Coronary artery (tissue), 2 donors: ENCODE measurements at regions not wholly inside any gene's neighbourhood (a gene's known extent, or its start where the extent isn't known, plus 50 kb on each side); places are given as distances from the start of the nearest gene placed in this dataset.

Experiments used
- DNase-seq: peaks from one replicate; pipeline ENCODE4 v3.0.0-alpha.2; 2017; ENCODE audit warnings: low spot score
- H3K27ac ChIP-seq, 2 donors: fragments of 200-600 bp; sonication (generic); one replicate each; pipeline ENCODE4 v1.5.1; 2016 to 2019
- H3K4me3 ChIP-seq: fragments of 200-600 bp; sonication (generic); 2 replicates; pipeline ENCODE4 v1.5.1; 2016; ENCODE audit warnings: mild to moderate bottlenecking, moderate library complexity
- CTCF ChIP-seq: fragments of 200-600 bp; sonication (generic); IDR thresholded peaks from one replicate; pipeline ENCODE4 v1.5.1; 2019; ENCODE audit warnings: antibody characterized with exemption

DNA sequence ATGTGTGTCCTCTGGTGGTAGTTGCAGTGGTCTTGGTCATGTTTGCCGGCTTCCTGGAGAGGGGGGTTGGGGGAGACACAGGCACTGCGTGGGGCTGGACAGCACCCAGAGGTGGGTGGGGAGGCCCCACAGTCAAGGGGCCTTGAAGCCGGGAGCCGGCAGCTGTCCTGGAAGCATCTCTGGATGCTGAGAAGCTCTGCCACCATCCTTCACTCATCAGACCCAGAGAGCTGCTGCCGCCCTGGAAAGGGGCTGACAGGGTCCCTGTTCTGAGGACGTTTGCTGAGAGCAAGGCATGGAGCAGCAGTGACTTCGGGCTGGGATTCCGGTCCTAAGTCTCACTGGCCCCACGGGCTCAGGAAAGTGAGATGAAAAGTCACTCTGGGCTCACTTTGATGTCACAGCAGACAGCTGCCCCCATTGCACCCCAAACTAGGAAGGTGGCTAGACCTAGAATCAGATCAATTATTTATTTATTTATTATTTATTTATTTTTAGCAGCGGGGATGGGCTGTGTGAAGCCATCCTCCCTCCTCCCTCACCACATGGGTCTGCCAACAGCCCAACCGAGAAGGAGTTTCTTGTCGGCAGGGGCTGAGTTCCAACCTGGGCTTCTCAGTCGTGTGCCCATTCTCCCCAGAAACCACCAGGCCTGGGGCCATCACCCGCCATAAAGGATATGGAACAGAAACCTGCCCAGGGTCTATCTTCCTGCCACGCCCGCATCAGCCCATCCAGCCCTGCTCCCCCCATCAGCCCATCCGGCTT, 547.4 kb downstream of the PTPRU start:
- Histone ChIP-seq H3K27ac (no peak overlapping the region), H3K4me3 (no peak overlapping the region)
- no peak for TF ChIP-seq CTCF
- DNase-seq = peak; percentile 52

DNA sequence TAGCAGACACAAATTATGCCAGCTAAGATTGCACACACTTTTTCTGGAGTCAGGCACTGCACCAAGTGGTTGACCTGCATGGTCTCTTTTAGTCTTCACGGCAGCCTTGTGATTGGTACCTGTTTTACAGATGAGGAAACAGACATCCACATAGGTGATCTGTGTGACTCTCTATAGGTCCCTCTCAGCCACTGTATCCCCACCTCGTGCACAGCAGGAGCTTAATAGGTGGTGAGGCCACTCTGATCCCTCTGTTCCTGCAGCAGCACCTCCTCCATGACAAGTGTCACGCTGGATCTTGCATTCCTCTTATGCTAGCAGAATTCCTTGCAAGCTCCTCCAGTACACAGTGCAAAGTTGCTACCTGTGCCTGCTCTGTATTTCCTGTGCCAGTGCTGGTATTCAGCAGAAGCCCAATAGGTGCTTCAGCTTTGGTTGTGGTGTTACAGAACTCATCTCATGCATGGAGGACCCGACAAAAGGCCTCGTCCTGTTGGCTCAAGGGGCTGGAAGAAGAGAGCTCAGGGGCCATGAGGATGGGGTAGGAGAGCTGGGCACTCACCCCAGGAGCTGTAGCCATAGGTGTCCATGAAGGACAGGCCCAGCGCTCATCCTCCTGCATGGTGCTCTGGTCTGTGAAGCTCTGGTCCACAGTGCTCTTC, 546.7 kb downstream of the PTPRU start:
- peak; percentile 55 for DNase-seq
- TF ChIP-seq CTCF = no peak
- Histone ChIP-seq H3K4me3 (no peak overlapping the region), H3K27ac (no peak overlapping the region)

GRCh38 chr1:29779146-29779545, 542.8 kb downstream of the PTPRU start:
- no peak for TF ChIP-seq CTCF
- Histone ChIP-seq H3K27ac (no peak overlapping the region), H3K4me3 (no peak overlapping the region)
- DNase-seq = no peak

- DNase-seq = no peak
- TF ChIP-seq CTCF = no peak
- Histone ChIP-seq H3K4me3 (no peak overlapping the region), H3K27ac (no peak overlapping the region)
Observed at GRCh38 chr1:29777522-29777921, 541.2 kb downstream of the PTPRU start.

DNA sequence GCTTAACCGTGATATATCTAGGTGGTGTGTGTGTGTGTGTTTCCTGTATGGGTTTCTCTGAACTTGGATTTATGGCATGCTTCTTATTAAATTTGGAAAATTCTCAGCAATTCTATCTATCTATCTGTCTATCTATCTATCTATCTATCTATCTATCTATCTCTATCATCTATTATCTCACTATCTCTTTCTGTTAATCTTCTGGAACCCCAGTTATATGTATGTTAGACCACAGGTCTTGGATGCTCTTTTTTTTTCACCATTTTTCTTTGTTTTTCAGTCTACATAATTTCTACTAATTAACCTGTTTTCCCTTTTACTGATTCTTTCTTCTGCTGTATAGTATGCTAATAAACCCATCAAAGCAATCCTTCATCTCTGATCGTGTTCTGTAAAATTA, 538.0 kb downstream of the PTPRU start:
- DNase-seq = no peak
- Histone ChIP-seq H3K27ac (no peak overlapping the region), H3K4me3 (no peak overlapping the region)
- no peak for TF ChIP-seq CTCF

DNA sequence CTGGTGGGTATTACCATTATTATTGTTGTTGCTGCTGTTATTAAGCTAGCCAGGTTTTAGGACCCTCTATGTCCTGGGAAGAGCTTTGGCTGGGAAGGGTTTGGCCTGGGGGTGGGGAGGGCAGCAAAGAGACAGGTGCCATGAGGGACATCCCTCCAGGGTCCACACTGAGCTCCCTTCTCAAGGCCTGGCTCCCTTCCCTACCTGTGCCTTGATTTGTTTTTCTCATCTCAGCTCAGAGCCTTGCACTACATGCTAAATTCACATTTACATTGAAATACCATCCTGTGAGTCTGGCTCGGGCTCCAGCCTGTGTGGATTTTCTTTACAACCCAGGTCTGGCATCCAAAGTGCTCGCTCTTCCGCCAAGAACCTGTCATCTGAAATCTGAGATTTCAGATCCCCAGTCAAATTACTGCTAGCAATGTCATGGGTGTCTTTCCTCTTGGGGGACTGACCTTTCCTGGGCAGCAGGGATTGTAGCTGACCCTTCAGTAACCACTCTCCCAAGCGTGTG, 536.3 kb downstream of the PTPRU start:
- TF ChIP-seq CTCF = no peak
- no peak for DNase-seq
- H3K27ac ChIP-seq = no peak overlapping the region
- H3K4me3 ChIP-seq = no peak overlapping the region
